ENCODE measurements at regions not wholly inside any gene's neighbourhood (a gene's known extent, or its start where the extent isn't known, plus 50 kb on each side); places are given as distances from the start of the nearest gene placed in this dataset.
A peak's percentile ranks its signal among the peaks of the same experiment; 100 is the strongest.

DNA sequence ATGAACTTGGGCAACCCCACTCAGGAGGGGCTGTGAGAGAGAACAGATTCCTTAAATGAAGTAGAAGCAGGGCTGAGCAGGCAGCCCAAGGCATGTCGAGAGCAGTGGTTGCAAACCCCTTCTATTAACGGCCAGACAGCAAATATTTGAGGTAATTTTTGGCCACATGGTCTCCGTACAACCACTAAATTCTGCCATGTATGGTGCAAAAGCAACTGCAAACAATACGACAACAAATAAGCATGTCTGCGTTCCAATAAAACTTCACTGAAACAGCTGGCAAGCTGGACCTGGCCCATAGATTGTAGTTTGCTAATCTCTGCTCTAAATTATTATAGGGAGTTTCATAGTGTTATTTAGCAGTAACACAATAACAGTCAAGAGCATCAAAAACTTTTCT is 217.0 kb upstream of the ZNF521 start:
- Mint-ChIP-seq H3K27ac (ENCODE audit: unreplicated experiment) (no peak overlapping the region), H3K4me1 (ENCODE audit: low read depth, unreplicated experiment) (no peaks in the 10 kb centered on the region), H3K4me3 (ENCODE audit: unreplicated experiment) (no peak overlapping the region), H3K9me3 (ENCODE audit: unreplicated experiment) (peaks cover 2% of the 10 kb centered on the region), H3K36me3 (ENCODE audit: unreplicated experiment) (no peaks in the 10 kb centered on the region), H3K27me3 (ENCODE audit: unreplicated experiment) (no peaks in the 10 kb centered on the region)
- TF ChIP-seq CTCF (IDR thresholded peaks at IDR 0.05; ENCODE audit: partially characterized antibody, unreplicated experiment) = no peak
- no peak for DNase-seq

DNA sequence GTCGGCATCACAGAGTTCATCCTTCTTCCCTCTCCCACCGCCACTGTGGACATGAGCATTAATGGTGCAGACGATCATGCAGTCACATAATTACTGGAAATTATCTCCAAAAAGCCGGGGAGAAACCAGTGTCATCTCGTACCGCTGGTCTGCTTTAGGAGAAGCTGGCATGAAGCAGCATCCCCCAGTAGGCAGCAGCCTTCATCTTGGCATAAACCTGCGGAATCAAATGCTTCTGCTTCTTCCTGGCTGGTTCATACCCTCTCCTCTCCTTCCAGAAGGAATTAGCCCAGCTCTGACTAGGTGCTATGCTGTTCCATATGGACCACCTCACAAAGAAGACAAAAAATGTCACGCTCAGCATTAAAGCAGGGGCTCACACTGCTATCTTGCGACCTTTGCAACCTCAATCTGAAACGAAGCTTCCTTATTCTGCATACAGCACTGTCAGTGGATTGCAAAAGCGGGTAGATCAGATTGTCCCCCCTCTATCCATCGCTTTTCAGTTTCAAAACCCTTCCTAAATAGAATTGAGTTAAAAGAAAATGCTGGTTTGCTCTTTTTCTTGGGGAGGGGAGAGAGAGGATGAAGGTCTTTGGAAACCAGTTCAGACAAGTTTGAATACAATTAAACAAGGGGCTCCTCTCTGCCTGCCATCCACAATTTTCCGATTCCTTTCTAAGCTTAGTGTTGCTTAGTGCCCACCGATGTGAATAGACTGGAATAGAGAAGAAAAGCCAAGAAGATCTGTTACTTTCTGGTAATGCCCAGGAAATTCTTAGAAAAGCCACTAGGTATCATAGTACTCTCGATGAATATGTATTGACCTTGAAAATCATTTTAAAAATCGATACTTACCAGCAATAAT is 212.1 kb upstream of the ZNF521 start:
- DNase-seq = no peak
- H3K27me3 Mint-ChIP-seq (ENCODE audit: unreplicated experiment) = no peaks in the 10 kb centered on the region
- no peak overlapping the region for H3K27ac Mint-ChIP-seq (ENCODE audit: unreplicated experiment)
- H3K4me3 Mint-ChIP-seq (ENCODE audit: unreplicated experiment) = no peak overlapping the region
- peaks cover 2% of the 10 kb centered on the region for H3K9me3 Mint-ChIP-seq (ENCODE audit: unreplicated experiment)
- H3K4me1 Mint-ChIP-seq (ENCODE audit: low read depth, unreplicated experiment) = peaks cover 6% of the 10 kb centered on the region
- no peak for TF ChIP-seq CTCF (IDR thresholded peaks at IDR 0.05; ENCODE audit: partially characterized antibody, unreplicated experiment)
- no peaks in the 10 kb centered on the region for H3K36me3 Mint-ChIP-seq (ENCODE audit: unreplicated experiment)

DNA sequence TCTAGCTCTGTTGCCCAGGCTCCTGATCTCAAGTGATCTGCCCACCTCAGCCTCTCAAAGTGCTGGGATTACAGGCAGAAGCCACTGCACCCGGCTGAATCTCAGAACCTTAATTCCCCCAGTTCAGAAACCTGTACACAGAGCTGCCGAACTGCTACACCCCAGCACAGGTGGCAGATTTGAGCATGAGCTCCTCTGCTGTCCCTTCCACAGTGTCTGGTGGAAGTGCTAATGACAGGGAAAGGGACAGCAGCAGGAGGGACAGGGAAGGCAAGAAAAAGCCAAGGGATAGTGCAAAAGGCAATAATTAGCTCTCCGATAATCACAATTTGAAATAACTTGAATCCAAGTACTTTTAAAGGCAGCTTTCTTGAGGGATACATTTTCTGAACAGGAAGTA is 211.4 kb upstream of the ZNF521 start:
- DNase-seq = no peak
- no peaks in the 10 kb centered on the region for H3K27me3 Mint-ChIP-seq (ENCODE audit: unreplicated experiment)
- peaks cover 6% of the 10 kb centered on the region for H3K4me1 Mint-ChIP-seq (ENCODE audit: low read depth, unreplicated experiment)
- no peaks in the 10 kb centered on the region for H3K36me3 Mint-ChIP-seq (ENCODE audit: unreplicated experiment)
- TF ChIP-seq CTCF (IDR thresholded peaks at IDR 0.05; ENCODE audit: partially characterized antibody, unreplicated experiment) = no peak
- H3K9me3 Mint-ChIP-seq (ENCODE audit: unreplicated experiment) = peaks cover 2% of the 10 kb centered on the region
- H3K4me3 Mint-ChIP-seq (ENCODE audit: unreplicated experiment) = no peak overlapping the region
- no peak overlapping the region for H3K27ac Mint-ChIP-seq (ENCODE audit: unreplicated experiment)

DNA sequence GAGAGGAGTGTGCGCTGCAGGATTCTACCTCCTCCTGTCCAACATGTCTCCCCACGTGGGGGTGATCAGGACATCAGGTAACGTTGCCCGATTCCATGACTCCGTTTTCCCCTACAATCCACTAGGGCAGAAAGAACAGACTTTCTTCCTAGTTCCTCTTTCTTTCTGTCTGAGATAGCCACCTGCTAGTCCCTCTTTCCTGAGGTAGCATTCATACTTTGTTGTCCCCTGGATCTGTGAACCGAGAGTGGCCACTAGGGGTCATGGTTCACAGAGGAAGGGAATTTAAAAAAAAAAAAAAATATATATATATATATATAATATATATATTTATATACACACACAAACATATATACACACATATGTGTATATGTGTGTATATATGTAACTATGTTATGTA is 210.0 kb upstream of the ZNF521 start:
- peak; percentile 31 for DNase-seq
- no peak overlapping the region for H3K27ac Mint-ChIP-seq (ENCODE audit: unreplicated experiment)
- TF ChIP-seq CTCF (IDR thresholded peaks at IDR 0.05; ENCODE audit: partially characterized antibody, unreplicated experiment) = peak; percentile 72

GRCh38 chr18:25560369-25560768 is 208.4 kb upstream of the ZNF521 start:
- Mint-ChIP-seq H3K9me3 (ENCODE audit: unreplicated experiment) (no peaks in the 10 kb centered on the region), H3K27ac (ENCODE audit: unreplicated experiment) (no peak overlapping the region), H3K27me3 (ENCODE audit: unreplicated experiment) (no peaks in the 10 kb centered on the region), H3K4me3 (ENCODE audit: unreplicated experiment) (no peak overlapping the region), H3K36me3 (ENCODE audit: unreplicated experiment) (no peaks in the 10 kb centered on the region), H3K4me1 (ENCODE audit: low read depth, unreplicated experiment) (peaks cover 6% of the 10 kb centered on the region)
- DNase-seq = no peak
- no peak for TF ChIP-seq CTCF (IDR thresholded peaks at IDR 0.05; ENCODE audit: partially characterized antibody, unreplicated experiment)

More for the DNA sequence above, 210.0 kb upstream of the ZNF521 start:
- Mint-ChIP-seq H3K4me1 (ENCODE audit: low read depth, unreplicated experiment) (peaks cover 6% of the 10 kb centered on the region), H3K9me3 (ENCODE audit: unreplicated experiment) (peaks cover 2% of the 10 kb centered on the region), H3K27me3 (ENCODE audit: unreplicated experiment) (no peaks in the 10 kb centered on the region), H3K36me3 (ENCODE audit: unreplicated experiment) (no peaks in the 10 kb centered on the region), H3K4me3 (ENCODE audit: unreplicated experiment) (no peak overlapping the region)

All from glutamatergic neuron (in vitro differentiated cells).